ENCODE measurements at regions not wholly inside any gene's neighbourhood (a gene's known extent, or its start where the extent isn't known, plus 50 kb on each side); places are given as distances from the start of the nearest gene placed in this dataset.
"Not testable (repeated sequence)": the region's sequence is repeated elsewhere in the genome, so short reads cannot be mapped to it uniquely, and the experiment has no call there.

- intact Hi-C loops (cut with DNase I): no loop called here
- ATAC-seq (no peak), DNase-seq (no peak)
- peaks cover 0 to 12% of the 10 kb centered on the region in 2 donors for H3K9me3 ChIP-seq
- H3K4me1 ChIP-seq: no peaks in the 10 kb centered on the region
- TF ChIP-seq, protein P1, sequence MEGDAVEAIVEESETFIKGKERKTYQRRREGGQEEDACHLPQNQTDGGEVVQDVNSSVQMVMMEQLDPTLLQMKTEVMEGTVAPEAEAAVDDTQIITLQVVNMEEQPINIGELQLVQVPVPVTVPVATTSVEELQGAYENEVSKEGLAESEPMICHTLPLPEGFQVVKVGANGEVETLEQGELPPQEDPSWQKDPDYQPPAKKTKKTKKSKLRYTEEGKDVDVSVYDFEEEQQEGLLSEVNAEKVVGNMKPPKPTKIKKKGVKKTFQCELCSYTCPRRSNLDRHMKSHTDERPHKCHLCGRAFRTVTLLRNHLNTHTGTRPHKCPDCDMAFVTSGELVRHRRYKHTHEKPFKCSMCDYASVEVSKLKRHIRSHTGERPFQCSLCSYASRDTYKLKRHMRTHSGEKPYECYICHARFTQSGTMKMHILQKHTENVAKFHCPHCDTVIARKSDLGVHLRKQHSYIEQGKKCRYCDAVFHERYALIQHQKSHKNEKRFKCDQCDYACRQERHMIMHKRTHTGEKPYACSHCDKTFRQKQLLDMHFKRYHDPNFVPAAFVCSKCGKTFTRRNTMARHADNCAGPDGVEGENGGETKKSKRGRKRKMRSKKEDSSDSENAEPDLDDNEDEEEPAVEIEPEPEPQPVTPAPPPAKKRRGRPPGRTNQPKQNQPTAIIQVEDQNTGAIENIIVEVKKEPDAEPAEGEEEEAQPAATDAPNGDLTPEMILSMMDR (IDR thresholded peaks at IDR 0.05): no peak
- H3K4me3 ChIP-seq: no peak overlapping the region
- no peaks in the 10 kb centered on the region for H3K27me3 ChIP-seq
- H3K36me3 ChIP-seq: no peaks in the 10 kb centered on the region
- no peak overlapping the region for H3K27ac ChIP-seq
Observed at GRCh38 chr10:32217216-32217615, 129.7 kb downstream of the EPC1 start.

- H3K36me3 ChIP-seq; DNase-seq; H3K27ac ChIP-seq; H3K27me3 ChIP-seq; ATAC-seq; H3K4me1 ChIP-seq; intact Hi-C loops (cut with DNase I); H3K4me3 ChIP-seq; H3K9me3 ChIP-seq: not testable (repeated sequence)
Observed at GRCh38 chr10:32213838-32214237, 133.1 kb downstream of the EPC1 start.

DNA sequence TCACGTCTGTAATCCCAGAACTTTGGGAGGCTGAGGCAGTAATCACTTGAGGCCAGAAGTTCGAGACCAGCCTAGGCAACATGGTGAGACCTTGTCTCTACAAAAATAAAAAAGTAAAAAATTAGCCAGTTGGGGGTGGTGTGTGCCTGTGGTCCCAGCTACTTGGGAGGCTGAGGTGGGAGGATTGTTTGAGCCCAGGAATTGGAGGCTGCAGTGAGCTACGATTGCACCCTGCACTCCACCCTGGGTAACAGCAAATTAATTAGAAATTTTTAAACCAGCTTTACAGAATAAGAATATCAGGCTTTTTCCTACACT is 136.0 kb downstream of the EPC1 start:
- no peaks in the 10 kb centered on the region for H3K4me1 ChIP-seq
- no peaks in the 10 kb centered on the region for H3K27me3 ChIP-seq
- no peaks in the 10 kb centered on the region for H3K9me3 ChIP-seq
- no peak for ATAC-seq
- no peaks in the 10 kb centered on the region for H3K36me3 ChIP-seq
- intact Hi-C loops (cut with DNase I): no loop called here
- no peak overlapping the region for H3K4me3 ChIP-seq
- TF ChIP-seq, protein P1 (IDR thresholded peaks at IDR 0.05): no peak
- H3K27ac ChIP-seq: no peak overlapping the region
- no peak for DNase-seq

DNA sequence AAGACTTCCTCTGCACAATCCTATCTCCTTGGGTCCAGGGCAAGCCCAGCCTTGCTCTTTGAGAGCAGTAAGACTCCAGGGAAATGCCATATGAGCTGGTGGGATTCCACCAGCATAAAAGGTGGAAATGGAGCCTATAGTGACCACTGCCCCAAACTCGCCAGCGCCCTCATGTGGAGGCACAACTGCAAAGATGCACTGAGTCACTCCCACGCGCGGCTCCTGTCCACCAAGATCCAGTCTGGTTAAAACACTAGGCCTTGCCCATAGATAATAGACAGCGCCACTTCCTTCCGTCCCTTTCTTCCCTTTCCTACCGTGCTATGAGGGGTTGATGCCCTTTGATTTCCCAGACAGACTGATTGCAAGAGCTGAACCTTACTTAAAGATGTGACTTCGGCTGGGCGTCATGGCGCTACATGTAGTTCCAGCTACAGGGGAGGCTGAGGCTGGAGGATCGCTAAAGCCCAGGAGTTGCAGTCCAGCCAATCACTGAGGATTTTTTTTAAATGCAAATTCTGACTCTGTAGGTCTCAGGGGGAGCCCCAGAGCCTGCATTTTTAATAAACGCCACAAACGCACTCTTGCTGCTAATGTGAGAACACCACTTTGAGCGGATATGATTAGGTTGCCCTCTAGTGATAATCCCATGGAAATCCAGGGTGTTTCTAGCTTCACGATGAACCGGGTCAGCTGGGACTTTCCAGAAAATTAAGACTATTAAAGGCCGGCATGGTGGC is 136.5 kb downstream of the EPC1 start:
- ATAC-seq: peak; percentile 88

GRCh38 chr10:32208005-32208404 is 139.0 kb downstream of the EPC1 start:
- H3K27ac ChIP-seq; H3K36me3 ChIP-seq; DNase-seq; intact Hi-C loops (cut with DNase I); ATAC-seq; H3K9me3 ChIP-seq; H3K4me1 ChIP-seq; H3K4me3 ChIP-seq; H3K27me3 ChIP-seq: not testable (repeated sequence)

More for the DNA sequence above, 136.5 kb downstream of the EPC1 start:
- Histone ChIP-seq H3K4me3 (no peak overlapping the region), H3K27me3 (no peaks in the 10 kb centered on the region), H3K4me1 (no peaks in the 10 kb centered on the region), H3K36me3 (no peaks in the 10 kb centered on the region), H3K9me3 (no peaks in the 10 kb centered on the region), H3K27ac (no peak overlapping the region)
- TF ChIP-seq, protein P1 (IDR thresholded peaks at IDR 0.05): peak; percentile 18 to 36
- intact Hi-C loops (cut with DNase I): no loop called here
- DNase-seq: peak in 2 of 4 donors; percentile 35 to 39

GRCh38 chr10:32207544-32207943 is 139.4 kb downstream of the EPC1 start:
- ATAC-seq (peak; percentile 93), DNase-seq (peak in 2 of 4 donors; percentile 36 to 41)
- Histone ChIP-seq H3K27me3 (no peaks in the 10 kb centered on the region), H3K4me3 (no peak overlapping the region), H3K4me1 (no peaks in the 10 kb centered on the region), H3K9me3 (no peaks in the 10 kb centered on the region), H3K36me3 (no peaks in the 10 kb centered on the region), H3K27ac (no peak overlapping the region)
- TF ChIP-seq, protein P1 (IDR thresholded peaks at IDR 0.05): peak; percentile 31 to 57
- intact Hi-C loops (cut with DNase I): no loop called here

Data from left lung (tissue), 4 donors.